PFSK-1 (cell line): ENCODE measurements at regions not wholly inside any gene's neighbourhood (a gene's known extent, or its start where the extent isn't known, plus 50 kb on each side); places are given as distances from the start of the nearest gene placed in this dataset.

Source experiments
- FOXP2 ChIP-seq: optimal IDR thresholded peaks from 2 replicates; pipeline ENCODE3; 2011; ENCODE audit warnings: borderline replicate concordance, control low read depth, inconsistent platforms; ENCODE audit not compliant: insufficient read depth; ENCODE audit errors: extremely low read length, extremely low read depth
- POLR2AphosphoS5 ChIP-seq: IDR thresholded peaks from 2 replicates; pipeline ENCODE4 v1.6.1; 2012; ENCODE audit warnings: low read depth, mild to moderate bottlenecking, control low read depth, low read length, moderate library complexity
- SIN3A ChIP-seq: IDR thresholded peaks from 2 replicates; pipeline ENCODE4 v1.6.1; 2012; ENCODE audit warnings: mild to moderate bottlenecking, low read length, moderate library complexity, borderline replicate concordance; ENCODE audit not compliant: insufficient read depth
- TAF1 ChIP-seq: IDR thresholded peaks from 2 replicates; pipeline ENCODE4 v1.6.1; 2012; ENCODE audit warnings: low read length, control low read depth, borderline replicate concordance; ENCODE audit not compliant: insufficient read depth
- TF ChIP-seq, protein P1 (sequence below), 2 experiments: IDR thresholded peaks; 2 replicates each; pipeline versions ENCODE4 v1.6.1 to v1.8.0; 2011 to 2012; ENCODE audit warnings: low read depth in 2 of 2, low read length in 2 of 2, control low read depth in 1 of 2, inconsistent platforms in 1 of 2, mild to moderate bottlenecking in 1 of 2, moderate library complexity in 1 of 2; ENCODE audit not compliant: insufficient read depth in 1 of 2

GRCh38 chr21:28221984-28222383, 770.7 kb downstream of the LTN1 start:
- TF ChIP-seq TAF1 (no peak), FOXP2 (no peak), SIN3A (no peak), POLR2AphosphoS5 (no peak)
- TF ChIP-seq, protein P1, sequence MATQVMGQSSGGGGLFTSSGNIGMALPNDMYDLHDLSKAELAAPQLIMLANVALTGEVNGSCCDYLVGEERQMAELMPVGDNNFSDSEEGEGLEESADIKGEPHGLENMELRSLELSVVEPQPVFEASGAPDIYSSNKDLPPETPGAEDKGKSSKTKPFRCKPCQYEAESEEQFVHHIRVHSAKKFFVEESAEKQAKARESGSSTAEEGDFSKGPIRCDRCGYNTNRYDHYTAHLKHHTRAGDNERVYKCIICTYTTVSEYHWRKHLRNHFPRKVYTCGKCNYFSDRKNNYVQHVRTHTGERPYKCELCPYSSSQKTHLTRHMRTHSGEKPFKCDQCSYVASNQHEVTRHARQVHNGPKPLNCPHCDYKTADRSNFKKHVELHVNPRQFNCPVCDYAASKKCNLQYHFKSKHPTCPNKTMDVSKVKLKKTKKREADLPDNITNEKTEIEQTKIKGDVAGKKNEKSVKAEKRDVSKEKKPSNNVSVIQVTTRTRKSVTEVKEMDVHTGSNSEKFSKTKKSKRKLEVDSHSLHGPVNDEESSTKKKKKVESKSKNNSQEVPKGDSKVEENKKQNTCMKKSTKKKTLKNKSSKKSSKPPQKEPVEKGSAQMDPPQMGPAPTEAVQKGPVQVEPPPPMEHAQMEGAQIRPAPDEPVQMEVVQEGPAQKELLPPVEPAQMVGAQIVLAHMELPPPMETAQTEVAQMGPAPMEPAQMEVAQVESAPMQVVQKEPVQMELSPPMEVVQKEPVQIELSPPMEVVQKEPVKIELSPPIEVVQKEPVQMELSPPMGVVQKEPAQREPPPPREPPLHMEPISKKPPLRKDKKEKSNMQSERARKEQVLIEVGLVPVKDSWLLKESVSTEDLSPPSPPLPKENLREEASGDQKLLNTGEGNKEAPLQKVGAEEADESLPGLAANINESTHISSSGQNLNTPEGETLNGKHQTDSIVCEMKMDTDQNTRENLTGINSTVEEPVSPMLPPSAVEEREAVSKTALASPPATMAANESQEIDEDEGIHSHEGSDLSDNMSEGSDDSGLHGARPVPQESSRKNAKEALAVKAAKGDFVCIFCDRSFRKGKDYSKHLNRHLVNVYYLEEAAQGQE (IDR thresholded peaks at IDR 0.05; ENCODE audit: insufficient read depth in 1 of 2, low read depth in 2 of 2, low read length in 2 of 2): no peak

DNA sequence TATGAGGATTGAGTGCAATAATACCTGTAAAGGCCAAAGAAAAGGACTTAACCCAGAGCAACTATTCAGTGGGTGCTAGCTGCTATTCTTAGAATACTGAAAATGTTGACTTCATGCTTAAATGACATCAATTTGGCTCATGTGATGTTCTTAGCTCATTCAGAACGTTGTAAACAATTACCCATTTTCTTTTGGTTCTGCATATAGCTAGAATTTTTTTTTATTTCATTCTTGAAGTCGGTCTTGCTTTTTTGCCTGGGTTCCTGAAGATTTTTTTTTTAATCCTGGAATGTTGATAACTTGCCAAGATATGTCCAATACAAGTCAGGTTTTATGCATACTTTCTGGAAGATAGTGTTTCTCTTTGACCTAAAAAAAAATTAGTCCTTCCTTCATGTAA, 772.0 kb downstream of the LTN1 start:
- TF ChIP-seq SIN3A (no peak), POLR2AphosphoS5 (no peak), TAF1 (no peak), FOXP2 (no peak)
- TF ChIP-seq, protein P1 (IDR thresholded peaks at IDR 0.05; ENCODE audit: insufficient read depth in 1 of 2, low read depth in 2 of 2, low read length in 2 of 2): no peak

- TF ChIP-seq TAF1 (no peak), POLR2AphosphoS5 (no peak), FOXP2 (no peak), SIN3A (no peak)
Observed at GRCh38 chr21:28216976-28217523, 775.6 kb downstream of the LTN1 start.

DNA sequence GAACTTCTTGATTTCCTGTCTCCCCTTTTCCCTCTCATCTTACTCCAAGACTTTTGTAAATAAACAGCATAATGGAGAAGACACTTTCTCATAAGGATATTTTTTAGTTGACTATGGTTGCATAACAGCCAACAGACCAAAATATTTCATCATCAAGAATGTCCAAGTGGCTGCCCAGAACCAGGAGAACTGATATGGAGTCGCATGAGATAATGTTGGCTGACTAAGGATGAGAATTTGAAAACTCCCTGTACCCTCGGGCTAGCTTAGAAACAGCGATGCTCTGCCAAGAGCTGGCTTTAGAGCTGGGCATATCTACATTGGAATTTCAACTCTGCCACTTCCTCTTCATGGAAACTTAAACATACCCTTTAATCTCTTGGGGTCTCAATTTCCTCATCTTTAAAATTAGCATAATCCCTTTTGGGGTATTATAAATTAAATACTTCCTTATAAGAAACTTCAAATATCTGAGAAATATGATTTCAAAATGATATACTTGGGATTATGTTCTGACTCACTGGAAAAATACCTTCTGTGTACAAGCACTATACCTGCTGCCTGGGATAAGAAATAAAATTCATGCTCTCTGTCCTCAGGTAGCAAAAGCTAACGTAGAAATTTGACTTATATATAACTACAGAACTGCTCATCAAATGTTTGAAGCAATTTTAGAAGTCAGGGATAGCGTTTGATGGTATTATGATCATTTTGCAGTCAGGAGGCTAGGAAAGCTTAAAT, 777.3 kb downstream of the LTN1 start:
- no peak for TF ChIP-seq FOXP2
- TF ChIP-seq SIN3A: no peak
- TF ChIP-seq POLR2AphosphoS5: no peak
- TF ChIP-seq TAF1: no peak
- TF ChIP-seq, protein P1 (IDR thresholded peaks at IDR 0.05; ENCODE audit: insufficient read depth in 1 of 2, low read depth in 2 of 2, low read length in 2 of 2): no peak

GRCh38 chr21:28214786-28215185, 777.9 kb downstream of the LTN1 start:
- TF ChIP-seq, protein P1 (IDR thresholded peaks at IDR 0.05; ENCODE audit: insufficient read depth in 1 of 2, low read depth in 2 of 2, low read length in 2 of 2): no peak
- TF ChIP-seq TAF1: no peak
- TF ChIP-seq SIN3A: no peak
- no peak for TF ChIP-seq POLR2AphosphoS5
- TF ChIP-seq FOXP2: no peak
